H1 (cell line): ENCODE measurements at regions not wholly inside any gene's neighbourhood (a gene's known extent, or its start where the extent isn't known, plus 50 kb on each side); places are given as distances from the start of the nearest gene placed in this dataset.

Source experiments
- CTCF ChIA-PET: fragments of 300-600 bp; sonication (Branson Sonifier 250); formaldehyde crosslinking; loops from one replicate; lab custom pipeline; 2021; ENCODE audit not compliant: partially characterized antibody; lab: Charles Lee
- POLR2A ChIA-PET: fragments of 300-600 bp; sonication (Branson Sonifier 250); formaldehyde crosslinking; loops from one replicate; lab custom pipeline; 2021; ENCODE audit warnings: inconsistent platforms; ENCODE audit not compliant: partially characterized antibody; lab: Charles Lee
- DNase-seq, 2 experiments: peaks; one replicate each; pipeline versions ENCODE4 v3.0.0 to v3.0.0-alpha.2; 2010 to 2022; ENCODE audit warnings: low spot score in 2 of 2, low read depth in 1 of 2, mixed read lengths in 1 of 2
- FAIRE-seq: peaks from 2 replicates; lab custom pipeline; 2011; peaks lifted over from hg19 to GRCh38; lab: Jason Lieb, UNC
- H2AFZ ChIP-seq: 2 replicates; pipeline ENCODE4 v1.8.1; 2012; ENCODE audit warnings: low read length, inconsistent platforms
- H2AK5ac ChIP-seq: 2 replicates; pipeline ENCODE4 v1.6.1; 2013; ENCODE audit warnings: low read depth, low read length
- H2BK120ac ChIP-seq: replicated peaks from 2 replicates; pipeline ENCODE3; 2013; ENCODE audit warnings: low read depth, low read length, inconsistent platforms
- H2BK12ac ChIP-seq: 2 replicates; pipeline ENCODE4 v1.6.1; 2013; ENCODE audit warnings: low read depth, low read length
- H2BK15ac ChIP-seq: 2 replicates; pipeline ENCODE4 v1.6.1; 2013; ENCODE audit warnings: low read length
- H2BK20ac ChIP-seq: 2 replicates; pipeline ENCODE4 v1.6.1; 2013; ENCODE audit warnings: low read length
- H2BK5ac ChIP-seq: 2 replicates; pipeline ENCODE4 v1.6.1; 2013; ENCODE audit warnings: low read depth, low read length
- H3K14ac ChIP-seq: 2 replicates; pipeline ENCODE4 v1.6.1; 2013; ENCODE audit warnings: inconsistent platforms; ENCODE audit not compliant: insufficient read length
- H3K18ac ChIP-seq: 2 replicates; pipeline ENCODE4 v1.6.1; 2013; ENCODE audit warnings: low read length; ENCODE audit errors: extremely low read depth
- H3K23ac ChIP-seq: 2 replicates; pipeline ENCODE4 v1.6.1; 2013; ENCODE audit warnings: inconsistent platforms; ENCODE audit not compliant: insufficient read length
- H3K23me2 ChIP-seq: 2 replicates; pipeline ENCODE4 v1.6.1; 2013; ENCODE audit warnings: low read depth, low read length
- H3K27ac ChIP-seq: 2 replicates; pipeline ENCODE4 v1.6.1; 2011; ENCODE audit warnings: low read depth, low read length, inconsistent platforms
- H3K27me3 ChIP-seq, 4 experiments: replicated peaks in 1 of 4; 1 replicate in 1 of 4; 2 replicates in 3 of 4; pipeline versions ENCODE4 v1.6.1 to v1.8.1; 2011 to 2013; ENCODE audit warnings: low read length in 3 of 4, mild to moderate bottlenecking in 3 of 4, inconsistent platforms in 2 of 4, mixed read lengths in 2 of 4, moderate library complexity in 1 of 4; ENCODE audit not compliant: control insufficient read depth in 3 of 4, insufficient read depth in 3 of 4; ENCODE audit errors: extremely low read depth in 1 of 4
- H3K36me3 ChIP-seq, 4 experiments: 2 replicates each; pipeline versions ENCODE4 v1.6.1 to v1.8.1; 2011 to 2013; ENCODE audit warnings: mild to moderate bottlenecking in 4 of 4, low read length in 3 of 4, moderate library complexity in 2 of 4, control low read depth in 1 of 4, inconsistent platforms in 1 of 4; ENCODE audit not compliant: insufficient read depth in 4 of 4, control insufficient read depth in 2 of 4
- H3K4ac ChIP-seq: replicated peaks from 2 replicates; pipeline ENCODE3; 2013; ENCODE audit warnings: low read length, low read depth, mixed read lengths, inconsistent platforms; ENCODE audit not compliant: insufficient read length
- H3K4me1 ChIP-seq, 4 experiments: replicated peaks in 1 of 4; 1 replicate in 1 of 4; 2 replicates in 3 of 4; pipeline versions ENCODE4 v1.6.1 to v1.8.1; 2011 to 2013; ENCODE audit warnings: low read length in 3 of 4, inconsistent platforms in 2 of 4, mixed read lengths in 1 of 4; ENCODE audit not compliant: insufficient read depth in 4 of 4, control insufficient read depth in 3 of 4
- H3K4me2 ChIP-seq, 2 experiments: 2 replicates each; pipeline versions ENCODE4 v1.6.1 to v1.8.1; 2011 to 2013; ENCODE audit warnings: low read depth in 2 of 2, low read length in 2 of 2, control low read depth in 1 of 2, inconsistent platforms in 1 of 2, mild to moderate bottlenecking in 1 of 2; ENCODE audit not compliant: insufficient read depth in 1 of 2
- H3K4me3 ChIP-seq, 4 experiments: fragments of 200-600, 300-600 bp in 1 of 4; sonication (generic), shearing (Covaris generic), sonication (Bioruptor Twin) in 1 of 4; 2 replicates each; pipeline versions ENCODE4 v1.5.1 to v1.8.1; 2011 to 2016; ENCODE audit warnings: low read length in 4 of 4, low read depth in 3 of 4, control low read depth in 2 of 4, inconsistent platforms in 2 of 4, mild to moderate bottlenecking in 2 of 4, mixed read lengths in 1 of 4, moderate library complexity in 1 of 4; ENCODE audit not compliant: insufficient read depth in 2 of 4; ENCODE audit errors: extremely low read depth in 1 of 4
- H3K56ac ChIP-seq: replicated peaks from 2 replicates; pipeline ENCODE3; 2013; ENCODE audit warnings: low read depth, mild to moderate bottlenecking, mixed read lengths, low read length, inconsistent platforms; ENCODE audit not compliant: insufficient read length
- H3K79me1 ChIP-seq: 2 replicates; pipeline ENCODE4 v1.6.1; 2013; ENCODE audit warnings: low read depth, low read length, control low read depth
- H3K79me2 ChIP-seq, 2 experiments: 2 replicates each; pipeline versions ENCODE4 v1.6.1 to v1.8.1; 2012 to 2013; ENCODE audit warnings: low read length in 2 of 2, mild to moderate bottlenecking in 2 of 2, inconsistent platforms in 1 of 2; ENCODE audit not compliant: insufficient read depth in 2 of 2, control insufficient read depth in 1 of 2
- H3K9ac ChIP-seq, 4 experiments: replicated peaks in 1 of 4; 1 replicate in 1 of 4; 2 replicates in 3 of 4; pipeline versions ENCODE4 v1.6.1 to v1.8.1; 2011 to 2013; ENCODE audit warnings: low read depth in 3 of 4, low read length in 3 of 4, control low read depth in 2 of 4, mild to moderate bottlenecking in 2 of 4, moderate library complexity in 2 of 4, inconsistent platforms in 1 of 4; ENCODE audit errors: extremely low read depth in 1 of 4
- H3K9me3 ChIP-seq, 2 experiments: 2 replicates each; pipeline versions ENCODE4 v1.6.1 to v1.8.1; 2012 to 2013; ENCODE audit warnings: mild to moderate bottlenecking in 2 of 2, moderate library complexity in 2 of 2, control low read depth in 1 of 2, inconsistent platforms in 1 of 2, low read depth in 1 of 2, low read length in 1 of 2, mixed read lengths in 1 of 2; ENCODE audit not compliant: insufficient read depth in 2 of 2
- H4K20me1 ChIP-seq, 2 experiments: replicated peaks in 1 of 2; 2 replicates each; pipeline versions ENCODE3 to v1.8.1; 2011 to 2013; ENCODE audit warnings: inconsistent platforms in 2 of 2, low read length in 2 of 2, mild to moderate bottlenecking in 1 of 2; ENCODE audit not compliant: insufficient read depth in 2 of 2, control insufficient read depth in 1 of 2
- H4K5ac ChIP-seq: 2 replicates; pipeline ENCODE4 v1.6.1; 2013; ENCODE audit warnings: low read length, low read depth, mixed read lengths, inconsistent platforms; ENCODE audit not compliant: insufficient read length
- H4K8ac ChIP-seq: 2 replicates; pipeline ENCODE4 v1.8.0; 2013; ENCODE audit warnings: mild to moderate bottlenecking, moderate library complexity, low read length, inconsistent platforms; ENCODE audit not compliant: insufficient read depth; ENCODE audit errors: extremely low read depth
- H4K91ac ChIP-seq: replicated peaks from 2 replicates; pipeline ENCODE3; 2013; ENCODE audit warnings: low read length, mixed read lengths, inconsistent platforms; ENCODE audit not compliant: insufficient read length
- ASH2L ChIP-seq: fragments of 200-600, 300-600 bp; sonication (generic); IDR thresholded peaks from one replicate; pipeline ENCODE4 v1.7.1; 2017; ENCODE audit warnings: low read length
- ATF3 ChIP-seq: IDR thresholded peaks from 2 replicates; pipeline ENCODE4 v1.6.1; 2011; ENCODE audit warnings: low read depth, mild to moderate bottlenecking, low read length; ENCODE audit not compliant: insufficient read depth
- BACH1 ChIP-seq: IDR thresholded peaks from 2 replicates; pipeline ENCODE4 v1.6.1; 2012; ENCODE audit warnings: low read length, improper control_type of control experiment
- EP300 ChIP-seq, 2 experiments: IDR thresholded peaks; 1 replicate in 1 of 2; 2 replicates in 1 of 2; pipeline ENCODE4 v1.6.1; 2011 to 2012; ENCODE audit warnings: low read depth in 2 of 2, low read length in 2 of 2, mild to moderate bottlenecking in 2 of 2, borderline replicate concordance in 1 of 2, inconsistent platforms in 1 of 2, moderate library complexity in 1 of 2
- GTF2F1 ChIP-seq: IDR thresholded peaks from 2 replicates; pipeline ENCODE4 v1.6.1; 2012; ENCODE audit warnings: low read depth, low read length, improper control_type of control experiment, borderline replicate concordance
- HDAC2 ChIP-seq, 2 experiments: fragments of 300-600 bp in 1 of 2; sonication (generic) in 1 of 2; IDR thresholded peaks; 2 replicates each; pipeline ENCODE4 v1.6.1; 2011 to 2012; ENCODE audit warnings: low read depth in 2 of 2, low read length in 2 of 2, mild to moderate bottlenecking in 2 of 2, moderate library complexity in 2 of 2, borderline replicate concordance in 1 of 2, inconsistent platforms in 1 of 2
- POLR2A ChIP-seq, 2 experiments: IDR thresholded peaks; 1 replicate in 1 of 2; 2 replicates in 1 of 2; pipeline ENCODE4 v1.6.1; 2011; ENCODE audit warnings: low read depth in 2 of 2, low read length in 2 of 2, mild to moderate bottlenecking in 2 of 2; ENCODE audit errors: control extremely low read depth in 1 of 2
- POU5F1 ChIP-seq: IDR thresholded peaks from 2 replicates; pipeline ENCODE4 v1.6.1; 2011; ENCODE audit warnings: low read depth, mild to moderate bottlenecking, low read length, moderate library complexity
- RBBP5 ChIP-seq: IDR thresholded peaks from 2 replicates; pipeline ENCODE4 v1.7.1; 2012; ENCODE audit warnings: low read depth, mild to moderate bottlenecking, inconsistent platforms, low read length, moderate library complexity, borderline replicate concordance
- RXRA ChIP-seq: IDR thresholded peaks from 2 replicates; pipeline ENCODE4 v1.6.1; 2011; ENCODE audit warnings: low read depth, mild to moderate bottlenecking, low read length, moderate library complexity; ENCODE audit not compliant: insufficient read depth
- SIX5 ChIP-seq: IDR thresholded peaks from 2 replicates; pipeline ENCODE4 v1.6.1; 2011; ENCODE audit warnings: mild to moderate bottlenecking, low read depth, low read length
- WGBS, 2 experiments: shearing (Covaris generic) in 1 of 2; methylation state at CpG; one replicate each; pipeline versions ENCODE4 v1.1.6 to v1.1.7; 2013 to 2015; ENCODE audit warnings: low lambda C conversion rate in 2 of 2, mixed read lengths in 2 of 2, inconsistent platforms in 1 of 2, low coverage in 1 of 2, missing lambda C conversion rate in 1 of 2; ENCODE audit not compliant: insufficient replicate concordance in 2 of 2, insufficient coverage in 1 of 2, insufficient read length in 1 of 2; ENCODE audit errors: extremely low coverage in 1 of 2, missing lambda C conversion rate in 1 of 2; 5-methylcytosine and 5-hydroxymethylcytosine counted together

- Histone ChIP-seq H3K79me1 (no peaks in the 10 kb centered on the region), H3K4me2 (no peak overlapping the region), H3K18ac (no peak overlapping the region)
Observed at GRCh38 chr13:47287291-47287751, 390.5 kb upstream of the HTR2A start.

More at GRCh38 chr13:47287291-47287751, 390.5 kb upstream of the HTR2A start:
- Histone ChIP-seq H3K4ac (no peak overlapping the region), H2BK120ac (no peak overlapping the region), H2BK12ac (no peak overlapping the region), H2BK5ac (no peak overlapping the region), H3K9me3 (no peaks in the 10 kb centered on the region), H2BK15ac (no peak overlapping the region), H3K23ac (no peak overlapping the region), H3K4me3 (no peak overlapping the region), H3K4me1 (no peaks in the 10 kb centered on the region), H2AFZ (no peak overlapping the region), H3K9ac (no peak overlapping the region), H3K56ac (no peak overlapping the region), H3K36me3 (no peaks in the 10 kb centered on the region), H2BK20ac (no peak overlapping the region), H3K79me2 (no peaks in the 10 kb centered on the region), H3K27ac (no peak overlapping the region), H2AK5ac (no peak overlapping the region), H3K27me3 (no peaks in the 10 kb centered on the region), H4K91ac (no peak overlapping the region), H4K20me1 (no peaks in the 10 kb centered on the region), H4K5ac (no peak overlapping the region), H3K14ac (no peak overlapping the region), H4K8ac (no peak overlapping the region), H3K23me2 (no peaks in the 10 kb centered on the region)
- POLR2A ChIA-PET = no interaction called here
- CTCF ChIA-PET = interaction anchor here (1.0 kb wide), 1 partner anchor 394 kb away, joined by 3 read pairs; no protein-coding TSS in a partner anchor
- DNase-seq (no peak), FAIRE-seq (no peak)
- no peak for TF ChIP-seq HDAC2 (IDR thresholded peaks at IDR 0.05; ENCODE audit: borderline replicate concordance in 1 of 2, low read depth in 2 of 2, low read length in 2 of 2)
- no peak for TF ChIP-seq RXRA
- no peak for TF ChIP-seq RBBP5
- no peak for TF ChIP-seq ATF3
- TF ChIP-seq EP300 (IDR thresholded peaks at IDR 0.05; ENCODE audit: borderline replicate concordance in 1 of 2, low read depth in 2 of 2, low read length in 2 of 2) = no peak
- no peak for TF ChIP-seq POLR2A (IDR thresholded peaks at IDR 0.05; ENCODE audit: control extremely low read depth in 1 of 2, low read depth in 2 of 2, low read length in 2 of 2)
- no peak for TF ChIP-seq BACH1
- TF ChIP-seq SIX5 = no peak
- no peak for TF ChIP-seq POU5F1
- TF ChIP-seq GTF2F1 = no peak
- no peak for TF ChIP-seq ASH2L
- 80% methylated on average over 1 of the region's 1 CpG; no CpG with 5 or more reads in 1 of the 2 experiments for WGBS, 2 experiments
